ENCODE measurements at regions not wholly inside any gene's neighbourhood (a gene's known extent, or its start where the extent isn't known, plus 50 kb on each side); places are given as distances from the start of the nearest gene placed in this dataset.

DNA sequence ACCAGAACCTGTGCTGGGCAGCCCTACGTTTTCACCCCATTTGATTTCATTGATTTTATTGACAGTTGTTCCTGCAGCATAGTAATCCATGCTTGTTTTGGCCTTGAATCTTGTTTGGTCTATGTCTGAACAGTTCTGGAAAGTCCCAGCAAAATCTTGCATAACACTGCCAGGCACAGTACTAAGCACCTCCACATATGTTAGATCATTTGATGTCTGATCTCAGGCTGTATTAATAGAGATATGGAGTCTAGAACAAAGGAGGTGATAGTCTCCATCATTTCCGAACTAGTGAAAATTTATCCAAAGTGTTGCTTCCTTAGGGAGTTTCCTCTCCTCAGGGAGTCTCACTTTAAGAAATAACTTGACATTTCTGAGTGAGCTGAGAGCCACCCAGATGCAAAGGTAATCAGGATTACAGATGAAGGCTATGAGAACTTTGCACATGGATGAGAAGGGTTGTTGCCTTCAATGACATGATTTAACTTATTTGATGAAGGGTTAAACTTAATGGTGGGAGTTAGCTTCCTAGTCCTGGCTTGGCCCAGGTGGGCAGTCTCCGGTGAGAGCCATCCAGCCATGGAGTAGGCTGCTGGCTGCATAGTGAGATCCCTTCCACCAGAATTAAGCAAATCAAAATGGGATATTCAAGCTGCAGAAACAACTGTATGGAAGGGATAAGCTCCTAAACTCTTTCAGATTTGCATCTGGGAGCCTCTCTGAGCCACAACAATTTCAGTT, 173.8 kb upstream of the MVB12B start:
- TF ChIP-seq CTCF (IDR thresholded peaks at IDR 0.05) (no peak), EZH2 (IDR thresholded peaks at IDR 0.05; ENCODE audit: borderline replicate concordance, insufficient read depth, low read depth, low read length, poor library complexity, severe bottlenecking) (no peak)
